ENCODE measurements at regions not wholly inside any gene's neighbourhood (a gene's known extent, or its start where the extent isn't known, plus 50 kb on each side); places are given as distances from the start of the nearest gene placed in this dataset.

- Histone ChIP-seq H3K4me1 (no peaks in the 10 kb centered on the region), H3K36me3 (no peaks in the 10 kb centered on the region), H3K9me3 (no peaks in the 10 kb centered on the region), H3K27me3 (no peaks in the 10 kb centered on the region), H3K27ac (no peak overlapping the region), H3K4me3 (no peak overlapping the region)
- no peak for TF ChIP-seq CTCF (IDR thresholded peaks at IDR 0.05)
- intact Hi-C loops (cut with DNase I; ENCODE audit: low total_unique reads) (no loop called here), in situ Hi-C loops (cut with MboI; ENCODE audit: low pct_ligation_motif_present in 1 of 4, low pct_unique_long_range_greater_than_20kb in 1 of 4, low sequenced_read_pairs in 3 of 4) (loop anchor here in 1 of 4 donors (25.0 kb wide), 1 partner anchor 359 kb away; no protein-coding TSS in a partner anchor)
- WGBS, 2 donors (ENCODE audit: low coverage in 1 of 2) = 46 to 63% methylated on average over 3 of the region's 3 CpGs
- no peak for DNase-seq
Observed at GRCh38 chr19:31678421-31678820, 329.2 kb upstream of the TSHZ3 start.

GRCh38 chr19:31681121-31681520, 331.9 kb upstream of the TSHZ3 start:
- Histone ChIP-seq H3K27ac (no peak overlapping the region), H3K36me3 (no peaks in the 10 kb centered on the region), H3K4me1 (no peaks in the 10 kb centered on the region), H3K9me3 (no peaks in the 10 kb centered on the region), H3K27me3 (no peaks in the 10 kb centered on the region), H3K4me3 (no peak overlapping the region)
- intact Hi-C loops (cut with DNase I; ENCODE audit: low total_unique reads) = no loop called here
- TF ChIP-seq POLR2AphosphoS5 (IDR thresholded peaks at IDR 0.05) (no peak), CTCF (IDR thresholded peaks at IDR 0.05) (no peak), EP300 (IDR thresholded peaks at IDR 0.05; ENCODE audit: low read depth) (no peak), POLR2A (IDR thresholded peaks at IDR 0.05) (no peak)
- WGBS, 2 donors (ENCODE audit: low coverage in 1 of 2) = 48 to 55% methylated on average over 4 of the region's 4 CpGs
- no peak for DNase-seq
- in situ Hi-C loops (cut with MboI; ENCODE audit: low pct_ligation_motif_present in 1 of 4, low pct_unique_long_range_greater_than_20kb in 1 of 4, low sequenced_read_pairs in 3 of 4) = loop anchor here in 1 of 4 donors (25.0 kb wide), 1 partner anchor 356 kb away; no protein-coding TSS in a partner anchor

- TF ChIP-seq POLR2A (IDR thresholded peaks at IDR 0.05) (no peak), CTCF (IDR thresholded peaks at IDR 0.05) (no peak), POLR2AphosphoS5 (IDR thresholded peaks at IDR 0.05) (no peak), EP300 (IDR thresholded peaks at IDR 0.05; ENCODE audit: low read depth) (no peak)
- H3K9me3 ChIP-seq = no peaks in the 10 kb centered on the region
- intact Hi-C loops (cut with DNase I; ENCODE audit: low total_unique reads) = no loop called here
- no peaks in the 10 kb centered on the region for H3K4me1 ChIP-seq
- WGBS, 2 donors (ENCODE audit: low coverage in 1 of 2) = 88 to 90% methylated on average over 5 to 14 of the region's 14 CpGs
- DNase-seq = no peak
- H3K4me3 ChIP-seq = no peak overlapping the region
- no peaks in the 10 kb centered on the region for H3K36me3 ChIP-seq
- H3K27ac ChIP-seq = no peak overlapping the region
- in situ Hi-C loops (cut with MboI; ENCODE audit: low pct_ligation_motif_present in 1 of 4, low pct_unique_long_range_greater_than_20kb in 1 of 4, low sequenced_read_pairs in 3 of 4) = loop anchor here in 1 of 4 donors (25.0 kb wide), 1 partner anchor 344 kb away; no protein-coding TSS in a partner anchor
- H3K27me3 ChIP-seq = no peaks in the 10 kb centered on the region
Observed at GRCh38 chr19:31693131-31693932, 344.1 kb upstream of the TSHZ3 start.

- Histone ChIP-seq H3K27ac (no peak overlapping the region), H3K27me3 (no peaks in the 10 kb centered on the region), H3K9me3 (no peaks in the 10 kb centered on the region), H3K36me3 (no peaks in the 10 kb centered on the region), H3K4me3 (no peak overlapping the region), H3K4me1 (no peaks in the 10 kb centered on the region)
- TF ChIP-seq POLR2AphosphoS5 (IDR thresholded peaks at IDR 0.05) (no peak), CTCF (IDR thresholded peaks at IDR 0.05) (no peak), EP300 (IDR thresholded peaks at IDR 0.05; ENCODE audit: low read depth) (no peak), POLR2A (IDR thresholded peaks at IDR 0.05) (no peak)
- in situ Hi-C loops (cut with MboI; ENCODE audit: low pct_ligation_motif_present in 1 of 4, low pct_unique_long_range_greater_than_20kb in 1 of 4, low sequenced_read_pairs in 3 of 4) (loop anchor here in 1 of 4 donors (25.0 kb wide), 1 partner anchor 343 kb away; no protein-coding TSS in a partner anchor), intact Hi-C loops (cut with DNase I; ENCODE audit: low total_unique reads) (no loop called here)
- DNase-seq = no peak
- 70 to 77% methylated on average over 2 to 6 of the region's 6 CpGs for WGBS, 2 donors (ENCODE audit: low coverage in 1 of 2)
Observed at GRCh38 chr19:31693933-31694269, 344.7 kb upstream of the TSHZ3 start.

All from transverse colon (tissue), 4 donors.